ENCODE measurements at regions not wholly inside any gene's neighbourhood (a gene's known extent, or its start where the extent isn't known, plus 50 kb on each side); places are given as distances from the start of the nearest gene placed in this dataset.

DNA sequence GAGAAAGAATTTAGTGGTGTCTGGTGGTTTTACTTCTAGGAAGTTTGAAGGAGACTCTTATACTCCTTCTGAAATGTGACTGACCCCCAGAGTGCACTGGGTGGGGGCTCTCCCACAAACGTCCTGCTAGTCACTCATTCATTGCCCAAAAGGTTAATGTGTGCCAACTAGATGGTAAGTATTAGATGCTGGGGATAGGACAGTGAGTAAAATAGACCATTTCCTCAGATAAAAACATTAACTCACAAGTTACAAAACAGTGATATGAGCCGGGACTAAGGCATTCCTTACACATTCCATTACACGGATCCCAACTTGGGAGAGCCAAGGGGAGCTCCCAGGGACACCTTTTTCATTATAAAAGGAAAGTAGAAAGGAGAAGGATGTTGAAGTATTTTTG is 185.1 kb downstream of the ATXN7L3B start:
- TF ChIP-seq, protein P1, sequence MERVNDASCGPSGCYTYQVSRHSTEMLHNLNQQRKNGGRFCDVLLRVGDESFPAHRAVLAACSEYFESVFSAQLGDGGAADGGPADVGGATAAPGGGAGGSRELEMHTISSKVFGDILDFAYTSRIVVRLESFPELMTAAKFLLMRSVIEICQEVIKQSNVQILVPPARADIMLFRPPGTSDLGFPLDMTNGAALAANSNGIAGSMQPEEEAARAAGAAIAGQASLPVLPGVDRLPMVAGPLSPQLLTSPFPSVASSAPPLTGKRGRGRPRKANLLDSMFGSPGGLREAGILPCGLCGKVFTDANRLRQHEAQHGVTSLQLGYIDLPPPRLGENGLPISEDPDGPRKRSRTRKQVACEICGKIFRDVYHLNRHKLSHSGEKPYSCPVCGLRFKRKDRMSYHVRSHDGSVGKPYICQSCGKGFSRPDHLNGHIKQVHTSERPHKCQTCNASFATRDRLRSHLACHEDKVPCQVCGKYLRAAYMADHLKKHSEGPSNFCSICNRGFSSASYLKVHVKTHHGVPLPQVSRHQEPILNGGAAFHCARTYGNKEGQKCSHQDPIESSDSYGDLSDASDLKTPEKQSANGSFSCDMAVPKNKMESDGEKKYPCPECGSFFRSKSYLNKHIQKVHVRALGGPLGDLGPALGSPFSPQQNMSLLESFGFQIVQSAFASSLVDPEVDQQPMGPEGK (CRISPR knock-in tag; IDR thresholded peaks at IDR 0.05; ENCODE audit: borderline replicate concordance) = no peak
- TF ChIP-seq, protein P2, sequence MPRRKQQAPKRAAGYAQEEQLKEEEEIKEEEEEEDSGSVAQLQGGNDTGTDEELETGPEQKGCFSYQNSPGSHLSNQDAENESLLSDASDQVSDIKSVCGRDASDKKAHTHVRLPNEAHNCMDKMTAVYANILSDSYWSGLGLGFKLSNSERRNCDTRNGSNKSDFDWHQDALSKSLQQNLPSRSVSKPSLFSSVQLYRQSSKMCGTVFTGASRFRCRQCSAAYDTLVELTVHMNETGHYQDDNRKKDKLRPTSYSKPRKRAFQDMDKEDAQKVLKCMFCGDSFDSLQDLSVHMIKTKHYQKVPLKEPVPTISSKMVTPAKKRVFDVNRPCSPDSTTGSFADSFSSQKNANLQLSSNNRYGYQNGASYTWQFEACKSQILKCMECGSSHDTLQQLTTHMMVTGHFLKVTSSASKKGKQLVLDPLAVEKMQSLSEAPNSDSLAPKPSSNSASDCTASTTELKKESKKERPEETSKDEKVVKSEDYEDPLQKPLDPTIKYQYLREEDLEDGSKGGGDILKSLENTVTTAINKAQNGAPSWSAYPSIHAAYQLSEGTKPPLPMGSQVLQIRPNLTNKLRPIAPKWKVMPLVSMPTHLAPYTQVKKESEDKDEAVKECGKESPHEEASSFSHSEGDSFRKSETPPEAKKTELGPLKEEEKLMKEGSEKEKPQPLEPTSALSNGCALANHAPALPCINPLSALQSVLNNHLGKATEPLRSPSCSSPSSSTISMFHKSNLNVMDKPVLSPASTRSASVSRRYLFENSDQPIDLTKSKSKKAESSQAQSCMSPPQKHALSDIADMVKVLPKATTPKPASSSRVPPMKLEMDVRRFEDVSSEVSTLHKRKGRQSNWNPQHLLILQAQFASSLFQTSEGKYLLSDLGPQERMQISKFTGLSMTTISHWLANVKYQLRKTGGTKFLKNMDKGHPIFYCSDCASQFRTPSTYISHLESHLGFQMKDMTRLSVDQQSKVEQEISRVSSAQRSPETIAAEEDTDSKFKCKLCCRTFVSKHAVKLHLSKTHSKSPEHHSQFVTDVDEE (CRISPR knock-in tag; IDR thresholded peaks at IDR 0.05) = no peak
- no peak for TF ChIP-seq ZFP3 (CRISPR knock-in tag; IDR thresholded peaks at IDR 0.05)
- TF ChIP-seq, protein P3, sequence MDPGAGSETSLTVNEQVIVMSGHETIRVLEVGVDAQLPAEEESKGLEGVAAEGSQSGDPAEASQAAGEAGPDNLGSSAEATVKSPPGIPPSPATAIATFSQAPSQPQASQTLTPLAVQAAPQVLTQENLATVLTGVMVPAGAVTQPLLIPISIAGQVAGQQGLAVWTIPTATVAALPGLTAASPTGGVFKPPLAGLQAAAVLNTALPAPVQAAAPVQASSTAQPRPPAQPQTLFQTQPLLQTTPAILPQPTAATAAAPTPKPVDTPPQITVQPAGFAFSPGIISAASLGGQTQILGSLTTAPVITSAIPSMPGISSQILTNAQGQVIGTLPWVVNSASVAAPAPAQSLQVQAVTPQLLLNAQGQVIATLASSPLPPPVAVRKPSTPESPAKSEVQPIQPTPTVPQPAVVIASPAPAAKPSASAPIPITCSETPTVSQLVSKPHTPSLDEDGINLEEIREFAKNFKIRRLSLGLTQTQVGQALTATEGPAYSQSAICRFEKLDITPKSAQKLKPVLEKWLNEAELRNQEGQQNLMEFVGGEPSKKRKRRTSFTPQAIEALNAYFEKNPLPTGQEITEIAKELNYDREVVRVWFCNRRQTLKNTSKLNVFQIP (CRISPR knock-in tag; IDR thresholded peaks at IDR 0.05; ENCODE audit: borderline replicate concordance, low read depth) = no peak
- TF ChIP-seq ZFP30 (CRISPR knock-in tag; IDR thresholded peaks at IDR 0.05) = no peak
- no peak for TF ChIP-seq CSDC2 (CRISPR knock-in tag; IDR thresholded peaks at IDR 0.05)
- no peak for TF ChIP-seq SNAI2 (CRISPR knock-in tag; IDR thresholded peaks at IDR 0.05)
- no peak for TF ChIP-seq GLIS3 (CRISPR knock-in tag; IDR thresholded peaks at IDR 0.05)
- TF ChIP-seq ZC3H10 (CRISPR knock-in tag; IDR thresholded peaks at IDR 0.05) = no peak
- TF ChIP-seq ESRRG (CRISPR knock-in tag; IDR thresholded peaks at IDR 0.05) = no peak
- TF ChIP-seq, protein P4, sequence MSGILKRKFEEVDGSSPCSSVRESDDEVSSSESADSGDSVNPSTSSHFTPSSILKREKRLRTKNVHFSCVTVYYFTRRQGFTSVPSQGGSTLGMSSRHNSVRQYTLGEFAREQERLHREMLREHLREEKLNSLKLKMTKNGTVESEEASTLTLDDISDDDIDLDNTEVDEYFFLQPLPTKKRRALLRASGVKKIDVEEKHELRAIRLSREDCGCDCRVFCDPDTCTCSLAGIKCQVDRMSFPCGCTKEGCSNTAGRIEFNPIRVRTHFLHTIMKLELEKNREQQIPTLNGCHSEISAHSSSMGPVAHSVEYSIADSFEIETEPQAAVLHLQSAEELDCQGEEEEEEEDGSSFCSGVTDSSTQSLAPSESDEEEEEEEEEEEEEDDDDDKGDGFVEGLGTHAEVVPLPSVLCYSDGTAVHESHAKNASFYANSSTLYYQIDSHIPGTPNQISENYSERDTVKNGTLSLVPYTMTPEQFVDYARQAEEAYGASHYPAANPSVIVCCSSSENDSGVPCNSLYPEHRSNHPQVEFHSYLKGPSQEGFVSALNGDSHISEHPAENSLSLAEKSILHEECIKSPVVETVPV (CRISPR knock-in tag; IDR thresholded peaks at IDR 0.05) = no peak
- no peak for TF ChIP-seq PPARA (CRISPR knock-in tag; IDR thresholded peaks at IDR 0.05; ENCODE audit: borderline replicate concordance)
- TF ChIP-seq RARB (CRISPR knock-in tag; IDR thresholded peaks at IDR 0.05) = no peak
- TF ChIP-seq TOX (CRISPR knock-in tag; IDR thresholded peaks at IDR 0.05; ENCODE audit: borderline replicate concordance) = no peak
- no peak for TF ChIP-seq ZNF70 (CRISPR knock-in tag; IDR thresholded peaks at IDR 0.05)
- no peak for ATAC-seq

DNA sequence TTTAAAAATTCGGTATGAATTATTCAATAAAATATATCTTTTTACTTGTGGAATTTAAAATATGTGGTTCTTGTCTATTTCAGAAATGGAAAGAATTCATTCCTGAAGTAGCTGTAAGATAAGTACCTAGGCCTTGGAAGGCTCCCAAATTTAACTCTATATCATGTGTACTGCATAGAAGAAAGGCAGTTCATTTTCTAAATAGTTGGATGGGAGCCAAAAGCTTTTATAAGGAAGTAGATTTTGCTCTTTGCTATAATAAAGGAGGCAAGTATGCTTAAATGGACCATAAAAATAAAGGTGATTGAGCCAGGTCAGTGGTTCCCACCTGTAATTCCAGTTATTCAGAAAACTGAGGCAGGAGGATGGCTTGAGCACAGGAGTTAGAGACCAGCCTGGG is 187.5 kb downstream of the ATXN7L3B start:
- TF ChIP-seq CSDC2 (CRISPR knock-in tag; IDR thresholded peaks at IDR 0.05) (no peak), ZNF70 (CRISPR knock-in tag; IDR thresholded peaks at IDR 0.05) (no peak), ZFP30 (CRISPR knock-in tag; IDR thresholded peaks at IDR 0.05) (no peak), TOX (CRISPR knock-in tag; IDR thresholded peaks at IDR 0.05; ENCODE audit: borderline replicate concordance) (no peak), OSR1 (CRISPR knock-in tag; IDR thresholded peaks at IDR 0.05) (no peak), ZFP3 (CRISPR knock-in tag; IDR thresholded peaks at IDR 0.05) (no peak), BACH2 (CRISPR knock-in tag; IDR thresholded peaks at IDR 0.05; ENCODE audit: borderline replicate concordance) (no peak), ARNTL (CRISPR knock-in tag; IDR thresholded peaks at IDR 0.05; ENCODE audit: borderline replicate concordance, low read depth) (no peak), RARB (CRISPR knock-in tag; IDR thresholded peaks at IDR 0.05) (no peak), TCF4 (CRISPR knock-in tag; IDR thresholded peaks at IDR 0.05; ENCODE audit: borderline replicate concordance) (no peak), GLIS3 (CRISPR knock-in tag; IDR thresholded peaks at IDR 0.05) (no peak), PPARA (CRISPR knock-in tag; IDR thresholded peaks at IDR 0.05; ENCODE audit: borderline replicate concordance) (no peak), ISL1 (CRISPR knock-in tag; IDR thresholded peaks at IDR 0.05) (no peak), ZNF8 (CRISPR knock-in tag; IDR thresholded peaks at IDR 0.05) (no peak)
- TF ChIP-seq, protein P4 (CRISPR knock-in tag; IDR thresholded peaks at IDR 0.05) = no peak
- TF ChIP-seq, protein P3 (CRISPR knock-in tag; IDR thresholded peaks at IDR 0.05; ENCODE audit: borderline replicate concordance, low read depth) = no peak
- no peak for ATAC-seq
